Ishikawa (cell line): ENCODE measurements at regions not wholly inside any gene's neighbourhood (a gene's known extent, or its start where the extent isn't known, plus 50 kb on each side); places are given as distances from the start of the nearest gene placed in this dataset.

ENCODE experiments used
- CEBPB ChIP-seq: IDR thresholded peaks from 2 replicates; pipeline ENCODE4 v1.6.1; 2012
- CREB1 ChIP-seq: IDR thresholded peaks from 2 replicates; pipeline ENCODE4 v1.6.1; 2012; ENCODE audit warnings: low read depth
- EGR1 ChIP-seq: IDR thresholded peaks from 2 replicates; pipeline ENCODE4 v1.6.1; 2012
- EP300 ChIP-seq: IDR thresholded peaks from 2 replicates; pipeline ENCODE4 v1.6.1; 2012; ENCODE audit warnings: borderline replicate concordance
- FOXM1 ChIP-seq: IDR thresholded peaks from 2 replicates; pipeline ENCODE4 v1.6.1; 2012; ENCODE audit warnings: low read depth, borderline replicate concordance
- NFIC ChIP-seq: IDR thresholded peaks from 2 replicates; pipeline ENCODE4 v1.6.1; 2012
- RAD21 ChIP-seq: IDR thresholded peaks from 2 replicates; pipeline ENCODE4 v1.6.1; 2012; ENCODE audit warnings: low read depth
- TAF1 ChIP-seq: IDR thresholded peaks from 2 replicates; pipeline ENCODE4 v1.6.1; 2012; ENCODE audit warnings: low read depth, mild to moderate bottlenecking
- TCF12 ChIP-seq: IDR thresholded peaks from 2 replicates; pipeline ENCODE4 v1.6.1; 2012; ENCODE audit warnings: low read depth
- TEAD4 ChIP-seq: IDR thresholded peaks from 2 replicates; pipeline ENCODE4 v1.6.1; 2012
- USF1 ChIP-seq: IDR thresholded peaks from 2 replicates; pipeline ENCODE4 v1.6.1; 2012
- YY1 ChIP-seq: IDR thresholded peaks from 2 replicates; pipeline ENCODE4 v1.6.1; 2012; ENCODE audit warnings: low read depth
- ZBTB7A ChIP-seq: IDR thresholded peaks from 2 replicates; pipeline ENCODE4 v1.6.1; 2012; ENCODE audit warnings: low read depth
- TF ChIP-seq, protein P1 (sequence below): IDR thresholded peaks from 2 replicates; pipeline ENCODE4 v1.6.1; 2012
- TF ChIP-seq, protein P2 (sequence below): IDR thresholded peaks from 2 replicates; pipeline ENCODE4 v1.6.1; 2012; ENCODE audit warnings: low read depth, mild to moderate bottlenecking

DNA sequence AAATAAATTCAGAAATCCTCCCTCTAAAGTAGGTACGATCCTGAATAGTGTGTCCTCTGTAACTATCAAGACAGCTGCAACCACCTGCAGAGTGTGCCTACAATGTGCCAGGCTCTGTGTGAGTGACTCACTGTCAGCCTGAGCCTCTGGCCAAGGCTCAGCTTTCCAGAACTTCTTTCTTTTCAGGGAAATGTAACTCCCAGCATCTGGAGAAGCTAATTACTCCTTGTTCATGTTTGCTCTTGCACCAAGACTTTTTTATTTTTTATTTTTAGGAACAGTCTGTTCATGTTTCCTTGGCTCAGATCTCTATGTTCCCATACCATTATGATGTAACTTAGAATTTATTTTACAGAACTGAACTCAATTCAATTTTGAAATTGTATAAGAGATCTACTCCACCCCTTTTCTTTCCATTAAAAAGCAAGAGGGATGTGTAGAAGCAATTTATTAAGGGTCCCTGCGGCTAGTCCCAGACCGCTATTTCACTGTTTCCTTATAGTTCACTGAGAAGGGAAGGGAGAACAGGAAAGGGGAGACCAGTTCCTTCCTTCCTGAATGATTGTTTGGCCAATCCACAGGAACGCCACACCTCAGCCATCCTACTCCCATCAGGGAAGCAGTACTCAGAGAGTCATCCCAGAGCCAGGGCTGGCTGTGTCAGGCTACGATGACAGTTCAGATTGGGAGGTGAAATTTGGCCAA is 112.4 kb upstream of the ZNF648 start:
- TF ChIP-seq NFIC, result no peak
- TF ChIP-seq YY1, result no peak
- no peak for TF ChIP-seq ZBTB7A
- TF ChIP-seq, protein P1, sequence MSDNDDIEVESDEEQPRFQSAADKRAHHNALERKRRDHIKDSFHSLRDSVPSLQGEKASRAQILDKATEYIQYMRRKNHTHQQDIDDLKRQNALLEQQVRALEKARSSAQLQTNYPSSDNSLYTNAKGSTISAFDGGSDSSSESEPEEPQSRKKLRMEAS, result no peak
- no peak for TF ChIP-seq EP300
- no peak for TF ChIP-seq EGR1
- TF ChIP-seq CREB1, result no peak
- TF ChIP-seq TCF12, result no peak
- no peak for TF ChIP-seq RAD21
- TF ChIP-seq TAF1, result no peak
- no peak for TF ChIP-seq CEBPB
- no peak for TF ChIP-seq FOXM1

- TF ChIP-seq CEBPB (no peak), ZBTB7A (no peak), NFIC (no peak), USF1 (no peak), TAF1 (no peak), EGR1 (no peak), TEAD4 (no peak), EP300 (no peak), YY1 (no peak), RAD21 (no peak), FOXM1 (no peak), CREB1 (no peak), TCF12 (no peak)
- TF ChIP-seq, protein P1, result no peak
- TF ChIP-seq, protein P2, sequence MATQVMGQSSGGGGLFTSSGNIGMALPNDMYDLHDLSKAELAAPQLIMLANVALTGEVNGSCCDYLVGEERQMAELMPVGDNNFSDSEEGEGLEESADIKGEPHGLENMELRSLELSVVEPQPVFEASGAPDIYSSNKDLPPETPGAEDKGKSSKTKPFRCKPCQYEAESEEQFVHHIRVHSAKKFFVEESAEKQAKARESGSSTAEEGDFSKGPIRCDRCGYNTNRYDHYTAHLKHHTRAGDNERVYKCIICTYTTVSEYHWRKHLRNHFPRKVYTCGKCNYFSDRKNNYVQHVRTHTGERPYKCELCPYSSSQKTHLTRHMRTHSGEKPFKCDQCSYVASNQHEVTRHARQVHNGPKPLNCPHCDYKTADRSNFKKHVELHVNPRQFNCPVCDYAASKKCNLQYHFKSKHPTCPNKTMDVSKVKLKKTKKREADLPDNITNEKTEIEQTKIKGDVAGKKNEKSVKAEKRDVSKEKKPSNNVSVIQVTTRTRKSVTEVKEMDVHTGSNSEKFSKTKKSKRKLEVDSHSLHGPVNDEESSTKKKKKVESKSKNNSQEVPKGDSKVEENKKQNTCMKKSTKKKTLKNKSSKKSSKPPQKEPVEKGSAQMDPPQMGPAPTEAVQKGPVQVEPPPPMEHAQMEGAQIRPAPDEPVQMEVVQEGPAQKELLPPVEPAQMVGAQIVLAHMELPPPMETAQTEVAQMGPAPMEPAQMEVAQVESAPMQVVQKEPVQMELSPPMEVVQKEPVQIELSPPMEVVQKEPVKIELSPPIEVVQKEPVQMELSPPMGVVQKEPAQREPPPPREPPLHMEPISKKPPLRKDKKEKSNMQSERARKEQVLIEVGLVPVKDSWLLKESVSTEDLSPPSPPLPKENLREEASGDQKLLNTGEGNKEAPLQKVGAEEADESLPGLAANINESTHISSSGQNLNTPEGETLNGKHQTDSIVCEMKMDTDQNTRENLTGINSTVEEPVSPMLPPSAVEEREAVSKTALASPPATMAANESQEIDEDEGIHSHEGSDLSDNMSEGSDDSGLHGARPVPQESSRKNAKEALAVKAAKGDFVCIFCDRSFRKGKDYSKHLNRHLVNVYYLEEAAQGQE, result no peak
These were observed 111.2 kb upstream of the ZNF648 start for GRCh38 chr1:182172699-182173098.

- peak; percentile 39; the same call in 1 of the 2 replicates for TF ChIP-seq FOXM1
- TF ChIP-seq RAD21, result no peak; the same call in 1 of the 2 replicates
- TF ChIP-seq ZBTB7A, result no peak
- peak; percentile 17; the same call in 1 of the 2 replicates for TF ChIP-seq EGR1
- TF ChIP-seq CREB1, result no peak
- TF ChIP-seq, protein P1, result peak; percentile 35; the same call in 1 of the 2 replicates
- peak; percentile 66; the same call in 1 of the 2 replicates for TF ChIP-seq EP300
- peak; percentile 88 for TF ChIP-seq YY1
- TF ChIP-seq, protein P2, result no peak
- no peak for TF ChIP-seq NFIC
- no peak for TF ChIP-seq TAF1
- TF ChIP-seq TEAD4, result peak; percentile 61
- TF ChIP-seq TCF12, result 0 out of 2 replicates have a peak, but pooled peaks have one; percentile 43
- TF ChIP-seq CEBPB, result no peak
- no peak for TF ChIP-seq USF1
These were observed 109.5 kb upstream of the ZNF648 start for GRCh38 chr1:182170891-182171461.

DNA sequence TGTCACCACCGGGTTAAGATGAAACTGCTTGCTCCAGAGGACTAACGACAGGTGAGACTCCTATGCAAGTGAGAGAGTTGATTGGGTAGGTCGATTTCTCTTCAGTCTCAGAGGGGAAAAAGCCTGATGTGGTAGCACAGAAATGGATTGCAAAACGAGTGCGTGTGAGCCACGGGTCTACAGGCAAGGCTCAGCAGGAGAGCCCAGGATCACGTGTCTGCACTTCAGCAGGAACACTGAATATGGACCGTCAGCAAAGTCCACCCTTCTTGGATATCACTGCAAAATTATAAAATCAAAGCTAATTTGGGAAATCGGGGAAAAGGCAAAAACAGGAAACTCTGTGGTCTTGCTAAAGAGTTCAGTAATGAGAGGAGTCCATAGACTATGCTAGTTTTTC is 107.7 kb upstream of the ZNF648 start:
- no peak for TF ChIP-seq TCF12
- no peak for TF ChIP-seq ZBTB7A
- TF ChIP-seq USF1, result no peak
- TF ChIP-seq RAD21, result no peak
